ENCODE measurements at regions not wholly inside any gene's neighbourhood (a gene's known extent, or its start where the extent isn't known, plus 50 kb on each side); places are given as distances from the start of the nearest gene placed in this dataset.
"Not testable (repeated sequence)": the region's sequence is repeated elsewhere in the genome, so short reads cannot be mapped to it uniquely, and the experiment has no call there.

DNA sequence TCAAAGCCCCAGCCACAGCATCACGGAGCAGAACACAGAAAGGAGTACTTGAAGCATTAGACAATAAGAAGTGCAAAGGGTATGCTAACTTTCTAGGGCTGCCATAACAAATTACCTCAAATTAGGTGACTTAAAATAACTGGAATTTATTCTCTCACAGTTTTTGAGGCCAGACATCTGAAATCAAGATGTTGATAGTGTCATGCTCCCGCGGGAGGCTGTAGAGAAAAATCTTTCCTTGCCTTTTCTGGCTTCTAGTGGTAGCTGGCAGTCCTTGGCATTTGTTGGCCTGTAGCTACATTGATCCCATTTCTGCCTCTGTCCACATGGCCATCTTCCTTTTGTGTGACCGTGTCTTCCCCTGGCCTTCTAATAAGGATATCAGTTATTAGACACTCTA, 51.9 kb upstream of the SPDL1 start:
- DNase-seq: no peak

DNA sequence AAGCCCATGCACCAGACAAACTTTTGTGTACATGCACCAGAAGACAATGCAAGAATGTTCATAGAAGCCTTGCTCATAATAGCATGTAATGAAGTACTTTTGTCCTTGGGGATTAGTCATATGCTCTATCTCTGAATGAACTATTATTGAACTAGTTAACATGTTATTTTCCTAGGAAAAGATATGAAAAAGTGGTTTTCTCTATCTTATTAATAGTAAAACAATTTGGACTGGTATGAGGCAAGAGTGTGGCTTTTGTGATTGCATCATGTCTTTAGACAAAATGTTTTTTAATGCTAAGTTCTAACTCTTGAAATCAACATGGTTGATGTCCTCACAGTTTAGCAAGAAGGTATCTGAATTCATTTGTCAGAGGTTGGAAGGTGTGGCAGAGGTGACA, 55.7 kb upstream of the SPDL1 start:
- no peak for DNase-seq

DNA sequence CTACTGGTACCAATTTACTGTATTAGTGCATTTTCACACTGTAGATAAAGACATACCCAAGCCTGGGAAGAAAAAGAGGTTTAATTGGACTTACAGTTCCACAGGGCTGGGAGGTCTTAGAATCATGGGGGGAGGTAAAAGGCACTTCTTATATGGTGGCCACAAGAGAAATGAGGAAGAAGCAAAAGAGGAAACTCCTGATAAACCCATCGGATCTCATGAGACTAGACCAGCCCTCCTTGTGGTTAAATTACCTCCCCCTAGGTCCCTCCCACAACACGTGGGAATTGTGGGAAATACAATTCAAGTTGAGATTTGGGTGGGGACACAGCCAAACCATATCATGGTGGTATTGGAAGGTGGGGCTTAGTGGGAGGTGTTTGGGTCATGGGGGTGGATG, 56.5 kb upstream of the SPDL1 start:
- DNase-seq: no peak

DNA sequence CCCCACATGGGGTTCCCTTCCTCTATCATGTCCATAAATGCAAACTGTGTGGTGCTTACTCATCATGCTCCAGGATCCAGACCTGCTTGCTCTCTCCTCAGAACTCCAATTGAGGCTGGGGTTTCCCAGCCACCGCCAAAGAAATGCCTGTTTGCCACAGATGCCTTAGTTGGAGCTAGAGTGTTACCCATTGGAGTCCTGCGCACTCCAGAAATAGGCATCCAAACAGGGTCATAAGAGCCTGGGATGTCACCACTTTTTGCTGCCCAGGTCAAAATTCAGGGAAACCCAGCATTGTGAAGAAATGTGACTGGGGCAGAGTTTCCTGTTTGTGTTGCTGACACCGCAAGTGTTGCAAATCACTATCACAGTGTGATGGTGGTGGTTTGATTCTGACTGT, 60.7 kb upstream of the SPDL1 start:
- DNase-seq: no peak

DNA sequence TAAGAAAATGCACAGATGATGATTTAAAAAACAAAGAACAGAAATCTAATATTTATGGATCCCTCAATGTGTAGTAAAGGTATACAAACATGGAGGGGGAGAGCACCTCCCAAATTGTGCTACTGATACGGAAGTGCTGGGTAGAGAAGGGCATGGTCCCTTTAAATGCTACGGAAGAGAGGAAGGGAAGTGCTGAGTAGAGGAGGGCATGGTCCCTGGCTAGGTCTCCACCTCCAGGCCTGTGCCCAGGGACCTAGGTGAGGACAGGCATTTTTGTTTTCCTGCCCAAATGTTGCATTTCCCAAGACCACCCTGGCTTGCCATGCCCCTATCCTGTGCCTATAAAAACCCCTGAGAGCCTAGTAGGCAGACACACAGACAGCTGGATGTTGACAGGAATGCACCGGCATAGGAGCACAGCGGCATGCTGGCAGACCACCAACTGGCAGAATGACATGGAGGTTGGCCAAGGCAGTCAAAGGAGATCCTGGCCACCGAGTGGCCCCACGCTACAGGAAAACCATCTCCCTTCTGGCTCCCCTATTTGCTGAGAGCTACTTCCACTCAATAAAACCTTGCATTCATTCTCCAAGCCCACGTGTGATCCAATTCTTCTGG, 62.1 kb upstream of the SPDL1 start:
- DNase-seq: no peak

DNA sequence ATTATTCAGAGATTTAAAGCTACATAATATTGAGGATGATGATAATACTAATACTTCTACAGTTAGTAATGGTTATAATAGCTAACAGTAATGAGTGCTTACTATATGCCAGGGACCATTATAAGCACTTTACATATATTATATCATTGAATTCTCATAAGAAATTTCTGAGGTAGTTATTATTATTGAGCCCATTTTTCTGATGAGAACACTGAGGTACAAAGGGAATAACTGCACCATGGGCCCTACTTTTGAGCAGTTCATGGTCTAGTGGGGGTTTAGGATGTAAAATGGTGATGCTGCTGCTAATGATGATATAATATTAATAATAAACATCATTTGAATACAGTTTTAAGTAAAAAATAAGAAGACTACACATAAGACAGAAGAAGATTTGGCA, 64.2 kb upstream of the SPDL1 start:
- no peak for DNase-seq

DNA sequence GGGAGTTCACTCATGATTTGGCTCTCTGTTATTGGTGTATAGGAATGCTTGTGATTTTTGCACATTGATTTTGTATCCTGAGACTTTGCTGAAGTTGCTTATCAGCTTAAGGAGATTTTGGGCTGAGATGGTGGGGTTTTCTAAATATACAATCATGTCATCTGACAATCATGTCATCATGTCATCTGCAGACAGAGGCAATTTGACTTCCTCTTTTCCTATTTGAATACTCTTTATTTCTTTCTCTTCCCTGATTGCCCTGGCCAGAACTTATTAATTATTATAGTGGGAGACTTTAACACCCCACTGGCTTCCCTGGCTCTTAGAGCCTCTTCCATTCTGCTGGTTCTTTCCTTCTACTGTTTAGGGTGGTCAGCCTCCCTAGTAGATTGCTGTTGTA, 64.8 kb upstream of the SPDL1 start:
- DNase-seq: not testable (repeated sequence)

DNA sequence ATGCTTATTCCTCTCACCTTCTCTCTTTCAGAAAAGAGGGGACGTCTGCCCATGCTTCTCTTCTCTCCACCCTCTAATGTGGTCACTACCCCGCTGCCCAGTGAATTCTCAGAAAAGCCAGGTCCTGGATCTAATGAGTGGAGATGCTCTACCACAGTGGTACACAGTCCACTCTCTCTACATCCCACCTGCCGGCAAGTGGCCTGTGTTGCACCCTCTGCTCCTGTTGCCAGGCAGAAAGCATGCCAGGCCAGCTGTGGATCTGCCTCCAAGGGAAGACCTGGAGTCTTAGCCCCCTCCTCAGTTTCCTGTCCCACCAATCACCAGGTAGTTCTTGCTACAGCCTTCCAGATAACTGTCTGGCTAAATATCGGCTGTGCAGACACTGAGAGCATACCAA, 71.2 kb upstream of the SPDL1 start:
- no peak for DNase-seq

DNA sequence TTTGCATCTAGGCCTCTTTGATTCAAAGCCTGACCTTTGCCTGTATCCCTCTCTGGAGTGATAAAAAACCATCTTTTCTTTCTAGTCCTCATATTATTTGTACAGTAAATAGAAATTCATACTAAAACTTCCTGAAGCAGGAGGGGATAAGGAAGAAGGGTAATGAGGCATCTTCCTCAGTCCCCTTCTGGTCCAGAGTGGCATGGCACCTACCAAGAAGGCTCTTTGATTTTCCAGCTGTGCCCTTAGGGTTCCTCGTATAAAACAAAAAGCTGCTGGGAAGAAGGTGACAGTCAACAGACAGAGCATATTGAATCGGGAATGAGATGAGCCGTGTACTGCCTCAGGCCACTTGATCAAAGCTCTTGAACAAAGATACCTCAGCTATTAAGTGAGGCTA, 71.9 kb upstream of the SPDL1 start:
- DNase-seq: no peak

DNA sequence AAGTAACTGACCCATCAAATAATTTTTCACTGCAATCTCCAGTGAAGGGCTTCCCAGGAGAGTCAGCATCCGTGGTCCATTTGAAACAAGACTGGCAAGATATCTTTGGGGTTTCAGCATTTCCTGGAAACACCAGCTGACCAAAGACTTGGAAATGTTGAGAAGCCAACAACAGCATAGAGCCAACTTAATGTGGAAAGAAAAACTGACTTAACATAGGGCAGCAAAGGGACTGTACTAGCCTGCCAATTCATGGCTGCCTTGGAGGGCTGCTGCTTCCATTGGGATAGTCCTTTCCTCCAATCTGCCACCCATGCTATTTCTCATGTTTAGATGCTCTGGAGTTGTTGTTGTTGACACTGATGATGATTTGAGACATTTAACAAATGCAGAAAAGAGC, 76.5 kb upstream of the SPDL1 start:
- DNase-seq: no peak

DNA sequence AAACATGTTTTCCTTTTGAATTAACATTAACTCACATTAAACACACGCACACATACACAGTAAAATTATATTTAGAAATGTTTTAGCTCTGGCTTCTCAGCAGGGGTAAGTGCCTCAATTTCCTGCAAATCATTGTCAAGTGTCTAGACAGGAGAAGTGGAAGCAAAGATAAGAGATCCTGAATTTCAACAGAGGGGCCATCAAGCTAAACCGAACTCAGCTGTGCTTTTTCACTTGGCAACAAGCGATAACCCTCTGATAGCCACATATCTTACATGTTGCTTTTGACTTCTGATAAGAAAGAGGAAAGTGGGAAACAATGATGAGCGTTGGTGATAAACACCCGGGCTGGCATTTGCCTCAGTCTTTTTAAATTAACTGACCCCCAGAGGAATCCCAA, 79.7 kb upstream of the SPDL1 start:
- DNase-seq: no peak

DNA sequence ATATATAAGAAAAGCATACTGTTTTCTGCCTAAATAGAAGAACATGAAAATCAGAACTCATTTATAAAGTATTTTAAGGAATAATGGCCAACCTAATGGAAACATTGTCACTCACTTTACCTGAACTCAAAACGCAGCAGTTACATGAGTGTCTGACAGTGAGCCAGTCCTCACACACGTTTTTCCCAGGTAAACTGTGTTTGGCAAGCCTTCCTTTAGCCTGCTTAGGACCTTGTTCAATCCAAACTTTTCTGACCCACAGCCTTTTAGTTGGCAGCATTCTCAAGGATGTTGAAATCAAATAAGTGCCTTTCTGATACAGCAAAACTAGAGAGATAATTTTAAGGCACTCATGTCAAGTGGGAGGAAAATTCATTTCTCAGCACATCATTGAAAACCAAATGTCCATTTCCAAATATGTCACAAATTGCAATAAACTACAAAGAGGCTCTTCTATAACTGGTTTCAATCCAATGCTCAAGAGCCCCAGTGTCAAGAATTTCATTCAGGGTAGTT, 83.5 kb upstream of the SPDL1 start:
- DNase-seq: no peak

DNA sequence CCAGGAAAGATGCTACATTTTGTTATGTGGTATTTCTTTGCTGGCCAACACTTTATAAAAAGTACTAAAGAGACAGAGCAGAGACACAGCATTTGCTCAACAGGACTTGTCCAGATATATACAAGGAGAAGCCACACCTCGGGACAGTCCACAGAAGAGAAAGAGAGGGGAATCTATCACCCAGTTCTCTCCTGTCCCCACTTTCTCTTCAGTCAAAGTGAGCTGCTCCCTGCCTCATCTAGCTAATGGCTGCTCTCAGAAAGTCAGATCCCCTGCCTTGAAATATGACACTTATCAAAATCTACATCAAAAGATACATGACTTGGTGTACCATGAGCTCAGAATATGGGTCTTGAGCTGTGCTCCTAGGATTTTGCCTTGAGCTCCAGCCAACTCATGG, 86.7 kb upstream of the SPDL1 start:
- DNase-seq: no peak

DNA sequence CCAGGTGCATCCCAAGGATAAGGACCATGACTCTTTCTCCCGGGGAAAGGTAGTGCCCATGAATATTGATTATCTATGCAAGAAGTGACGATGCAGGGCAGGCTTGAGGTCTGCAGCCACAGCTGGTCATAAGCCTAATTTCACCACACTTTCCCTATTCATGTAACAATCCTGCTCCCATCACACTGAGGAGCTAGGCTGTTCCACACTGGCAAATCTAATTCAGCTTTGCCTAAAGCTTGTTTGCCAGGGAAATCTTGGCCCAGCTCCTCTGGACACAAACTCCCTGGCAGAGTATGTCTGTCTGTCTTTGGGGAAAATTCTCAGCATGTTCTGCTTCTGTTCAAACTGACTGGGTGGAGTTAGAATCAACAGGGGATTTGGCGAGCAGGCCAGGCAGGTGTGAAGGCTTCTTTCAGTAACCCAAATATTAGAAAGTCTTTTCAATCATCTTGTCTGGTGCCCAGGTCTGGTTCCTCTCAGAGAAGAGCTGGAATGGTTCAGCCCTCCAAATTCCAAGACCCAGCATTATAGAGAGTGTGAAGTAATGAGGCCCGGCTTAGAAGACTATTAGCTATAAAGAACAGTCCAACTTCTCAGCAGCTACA, 88.5 kb upstream of the SPDL1 start:
- DNase-seq: no peak

DNA sequence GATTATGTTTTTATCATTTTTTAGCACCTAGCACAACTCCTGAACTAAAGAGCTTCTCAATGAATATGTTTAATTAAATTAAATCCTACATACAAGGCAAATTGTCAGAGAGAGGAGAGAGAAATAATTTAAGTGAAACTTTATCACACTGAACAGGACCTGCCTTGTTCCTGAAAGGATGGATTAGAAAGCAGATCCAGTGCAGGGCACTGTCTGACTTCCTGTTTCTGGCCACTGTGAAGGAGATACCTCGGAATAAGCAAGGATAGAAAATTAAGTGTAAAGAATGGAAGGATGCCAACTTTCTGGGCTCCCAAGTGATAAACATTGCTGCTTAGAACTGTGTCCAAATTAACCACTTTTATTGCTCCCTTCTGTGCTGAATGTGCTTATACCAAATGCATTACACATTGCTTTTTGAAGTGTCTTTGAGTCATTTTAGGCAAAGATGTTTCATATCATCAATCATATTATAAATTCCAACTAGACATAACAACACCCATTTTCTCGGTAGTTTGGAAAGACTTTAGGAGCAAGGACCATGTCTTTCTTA, 89.1 kb upstream of the SPDL1 start:
- DNase-seq: no peak

DNA sequence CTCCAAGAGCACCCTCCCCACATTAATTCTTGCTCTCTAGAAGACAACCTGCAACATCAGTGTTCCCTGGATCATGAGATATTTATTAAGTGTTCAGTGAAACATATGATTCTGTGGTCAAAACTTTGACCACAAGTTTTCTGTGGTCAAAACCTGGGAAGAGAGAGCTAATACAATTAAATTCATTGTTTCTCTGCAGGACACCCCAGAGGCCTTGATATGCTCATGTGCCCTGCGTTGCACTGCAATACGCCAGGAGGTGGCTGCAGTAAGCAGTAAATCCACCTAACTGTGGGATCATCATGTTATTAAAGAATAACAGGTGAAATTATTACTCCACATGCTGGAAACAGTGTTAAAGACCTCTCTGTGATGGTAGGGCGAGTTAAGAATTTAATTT, 109.3 kb upstream of the SPDL1 start:
- DNase-seq: no peak

DNA sequence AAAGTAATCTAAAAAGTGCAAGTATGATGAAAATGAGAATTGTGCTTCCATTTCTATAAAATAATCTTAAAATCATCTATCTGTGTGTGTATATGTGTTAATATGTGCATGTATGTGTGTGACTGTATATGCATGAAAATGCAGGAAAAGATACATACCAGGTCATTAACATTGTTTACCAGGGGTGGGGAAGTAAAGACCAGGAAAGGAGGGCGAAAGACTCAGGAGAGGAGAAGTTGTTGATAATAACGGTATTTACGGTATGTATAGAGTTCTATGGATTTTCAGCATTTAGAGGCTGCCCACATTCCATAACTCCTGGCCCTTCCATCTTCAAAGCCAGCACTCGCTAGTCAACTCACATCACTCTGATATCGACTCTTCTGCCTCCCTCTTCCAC, 111.0 kb upstream of the SPDL1 start:
- DNase-seq: no peak

DNA sequence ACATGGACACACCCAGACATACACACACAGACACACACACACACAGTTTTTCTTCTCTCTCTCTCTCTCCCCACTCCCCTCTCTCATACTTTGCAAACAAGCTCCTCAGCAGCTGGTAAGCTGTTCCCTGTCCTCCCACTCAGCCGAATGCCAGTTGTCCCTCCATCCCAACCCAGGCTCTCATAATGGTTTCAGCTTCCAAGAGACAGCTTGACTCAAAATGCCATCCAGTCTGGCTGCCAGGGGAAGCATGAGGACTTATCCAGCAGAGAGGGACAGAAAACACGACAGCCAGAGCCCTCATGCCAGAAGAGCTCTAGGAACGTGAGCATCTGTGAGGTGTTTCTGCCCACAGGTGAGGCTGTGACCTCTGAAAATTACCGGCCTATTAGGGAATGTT, 112.6 kb upstream of the SPDL1 start:
- no peak for DNase-seq

DNA sequence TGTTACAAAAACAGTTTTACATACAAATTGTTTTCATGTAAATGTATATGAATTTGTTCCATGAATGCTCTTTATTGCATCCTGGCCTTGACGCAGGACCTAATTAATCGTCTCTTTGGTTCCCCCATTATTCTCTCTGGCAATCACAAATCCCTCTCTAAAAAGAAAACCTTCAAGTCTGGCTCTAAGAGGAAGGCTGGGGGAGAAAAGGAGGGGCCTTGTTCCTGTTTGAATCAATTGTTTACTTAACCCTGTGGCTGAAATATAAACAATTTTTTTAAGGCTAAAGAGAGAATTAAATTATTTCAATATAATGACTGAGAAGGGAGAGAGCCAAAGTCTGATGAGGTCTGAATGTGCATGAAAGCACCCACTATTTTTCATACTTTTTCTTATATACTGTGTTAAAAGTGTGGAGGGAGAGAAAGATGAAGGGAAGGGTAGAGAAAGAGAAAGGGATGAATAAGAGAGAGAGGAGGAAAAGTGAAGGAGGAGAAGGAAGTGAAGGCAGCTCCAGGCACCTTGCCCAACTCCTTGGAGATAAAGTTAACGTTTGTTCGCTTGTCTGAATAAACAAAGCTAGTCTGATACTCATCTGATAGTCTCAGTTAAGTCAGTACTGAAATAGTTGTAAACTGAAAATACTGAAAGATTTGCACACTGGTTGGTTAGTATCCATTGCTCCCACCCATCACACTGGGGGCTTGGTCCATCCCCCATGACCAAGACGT, 116.4 kb upstream of the SPDL1 start:
- no peak for DNase-seq

DNA sequence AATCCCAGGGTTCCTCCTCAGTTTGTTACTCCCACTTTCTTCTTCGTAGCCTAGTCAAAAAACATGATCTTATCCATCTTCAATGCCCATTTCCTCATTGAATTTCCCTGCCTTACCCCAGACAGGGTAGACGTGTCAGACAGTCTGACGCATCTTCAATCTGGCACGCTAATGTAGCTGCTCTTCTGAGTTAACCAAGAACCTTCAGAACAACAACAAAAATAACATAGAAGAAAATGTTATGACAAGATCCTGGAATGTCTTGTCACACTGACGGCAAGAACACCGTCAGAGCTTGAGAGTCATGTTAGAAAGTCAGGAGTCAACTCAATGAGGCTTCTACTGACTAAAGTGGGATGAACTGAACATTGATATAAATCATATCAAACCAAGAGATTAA, 122.7 kb upstream of the SPDL1 start:
- DNase-seq: no peak

DNA sequence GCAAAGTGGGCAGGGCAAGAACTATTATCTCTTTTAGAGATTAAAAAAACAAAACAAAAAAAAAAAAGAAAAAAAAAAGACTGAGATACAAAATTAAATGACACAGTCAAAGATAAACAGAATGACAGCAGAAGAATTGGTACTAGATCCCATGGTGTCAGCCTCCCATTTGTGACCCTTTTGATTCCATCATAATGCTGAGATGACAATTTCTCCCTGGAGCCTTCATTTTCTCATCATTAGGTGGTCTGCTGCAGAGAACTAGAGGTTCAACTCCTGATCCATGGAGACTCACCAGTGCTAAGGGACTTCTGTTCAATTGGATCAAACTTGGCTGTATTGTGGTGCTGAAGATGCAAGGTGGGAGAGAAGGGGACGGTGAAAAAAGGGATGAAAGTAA, 123.5 kb upstream of the SPDL1 start:
- DNase-seq: no peak

DNA sequence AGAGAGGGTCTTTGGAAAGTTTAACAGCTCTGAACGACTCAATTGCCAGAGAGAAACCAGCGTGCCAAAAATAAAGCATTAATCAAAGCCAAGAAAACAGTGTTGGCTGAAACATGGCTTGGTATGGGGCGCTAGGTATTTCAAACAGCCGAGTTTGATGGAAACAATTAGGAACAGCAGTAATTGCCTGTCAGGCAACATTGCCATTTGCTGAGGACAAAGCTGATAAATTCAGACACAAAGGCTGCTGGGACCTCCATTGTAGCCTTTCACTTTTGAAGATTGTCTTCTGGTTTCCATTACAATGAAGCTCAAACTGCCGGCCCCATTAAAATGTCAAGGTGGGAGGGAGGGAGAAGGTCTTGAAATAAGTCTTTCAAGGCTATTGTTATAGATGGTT, 125.4 kb upstream of the SPDL1 start:
- no peak for DNase-seq

DNA sequence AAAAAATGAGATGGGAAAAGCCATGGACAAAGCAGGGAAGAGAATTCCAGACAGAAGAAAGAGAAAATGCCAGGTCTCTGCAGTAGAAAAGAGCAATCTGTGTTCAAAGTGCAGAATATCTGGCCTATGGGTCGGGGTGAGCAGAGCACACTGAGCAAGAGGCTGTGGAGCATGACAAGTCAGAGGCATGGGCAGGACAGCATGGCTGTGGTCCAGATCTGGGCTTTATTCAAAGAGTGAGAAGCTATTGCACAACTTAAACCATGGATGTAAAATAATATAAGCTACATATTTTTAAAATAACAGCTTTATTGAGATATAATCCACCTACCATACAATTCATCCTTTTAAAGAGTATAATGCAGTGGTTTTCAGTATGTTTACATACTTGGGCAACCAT, 133.1 kb upstream of the SPDL1 start:
- DNase-seq: no peak

DNA sequence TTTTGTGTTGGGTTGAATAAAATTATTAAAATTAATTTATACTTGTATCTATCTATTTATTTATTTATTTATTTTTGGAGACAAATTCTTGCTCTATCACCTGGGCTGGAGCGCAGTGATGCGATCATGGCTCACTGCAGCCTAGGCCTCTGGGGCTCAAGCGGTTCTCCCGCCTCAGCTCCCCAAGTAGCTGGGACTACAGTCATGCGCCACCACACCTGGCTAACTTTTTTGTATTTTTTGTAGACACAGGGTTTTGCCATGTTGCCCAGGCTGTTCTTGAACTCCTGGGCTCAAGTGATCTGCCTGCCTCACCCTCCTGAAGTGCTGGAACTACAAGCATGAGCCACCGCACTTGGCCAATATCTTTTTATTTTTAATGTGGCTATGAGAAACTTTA, 134.7 kb upstream of the SPDL1 start:
- DNase-seq: no peak

Measured in HCEC 1CT (cell line).